ENCODE measurements at regions not wholly inside any gene's neighbourhood (a gene's known extent, or its start where the extent isn't known, plus 50 kb on each side); places are given as distances from the start of the nearest gene placed in this dataset.
A peak's percentile ranks its signal among the peaks of the same experiment; 100 is the strongest.

- TF ChIP-seq ZBTB33 (CRISPR knock-in tag; IDR thresholded peaks at IDR 0.05), result no peak
- TF ChIP-seq TCF7L2 (IDR thresholded peaks at IDR 0.05; ENCODE audit: low read depth, low read length), result no peak
- TF ChIP-seq NFATC3 (IDR thresholded peaks at IDR 0.05), result no peak
- no peak for TF ChIP-seq MNT (conservative IDR thresholded peaks at IDR 0.05)
- TF ChIP-seq THRB (CRISPR knock-in tag; conservative IDR thresholded peaks at IDR 0.05), result no peak
- no peak for TF ChIP-seq ARHGAP35 (IDR thresholded peaks at IDR 0.05; ENCODE audit: partially characterized antibody)
- TF ChIP-seq CEBPB (tag; IDR thresholded peaks at IDR 0.05), result no peak
- TF ChIP-seq SMARCE1 (IDR thresholded peaks at IDR 0.05), result no peak
- TF ChIP-seq ZKSCAN1 (IDR thresholded peaks at IDR 0.05; ENCODE audit: low read depth, low read length), result no peak
- TF ChIP-seq POLR3G (IDR thresholded peaks at IDR 0.05; ENCODE audit: extremely low read depth, insufficient read length, insufficient replicate concordance), result no peak
- no peak for TF ChIP-seq JUNB (CRISPR knock-in tag; conservative IDR thresholded peaks at IDR 0.05)
- TF ChIP-seq ZNF324 (CRISPR knock-in tag; IDR thresholded peaks at IDR 0.05), result peak; percentile 55
- no peak for TF ChIP-seq FUS (optimal IDR thresholded peaks at IDR 0.05; ENCODE audit: low read depth, low read length)
- peak; percentile 74 for TF ChIP-seq ATF4 (CRISPR knock-in tag; IDR thresholded peaks at IDR 0.05)
- no peak for TF ChIP-seq OTX1 (CRISPR knock-in tag; IDR thresholded peaks at IDR 0.05)
- TF ChIP-seq KLF13 (tag; IDR thresholded peaks at IDR 0.05; ENCODE audit: borderline replicate concordance, low read depth), result peak; percentile 72; the same call in 1 of the 2 replicates
- no peak for TF ChIP-seq RBBP5 (IDR thresholded peaks at IDR 0.05; ENCODE audit: borderline replicate concordance, insufficient read depth, low read length, poor library complexity, severe bottlenecking)
- TF ChIP-seq ZNF253 (CRISPR knock-in tag; conservative IDR thresholded peaks at IDR 0.05), result no peak
- TF ChIP-seq MYNN (IDR thresholded peaks at IDR 0.05), result no peak
- no peak for TF ChIP-seq MYNN (CRISPR knock-in tag; IDR thresholded peaks at IDR 0.05)
- no peak for TF ChIP-seq KDM4B (IDR thresholded peaks at IDR 0.05; ENCODE audit: borderline replicate concordance in 2 of 2, low read depth in 1 of 2)
- no peak for TF ChIP-seq RBM17 (IDR thresholded peaks at IDR 0.05; ENCODE audit: borderline replicate concordance, low read depth, low read length)
Measured at GRCh38 chr21:17690078-17690494, 77.4 kb upstream of the BTG3 start (continued).
